Renal cortical epithelial cell (primary cell): ENCODE measurements at regions not wholly inside any gene's neighbourhood (a gene's known extent, or its start where the extent isn't known, plus 50 kb on each side); places are given as distances from the start of the nearest gene placed in this dataset.
"Not testable (repeated sequence)": the region's sequence is repeated elsewhere in the genome, so short reads cannot be mapped to it uniquely, and the experiment has no call there.

Source experiments
- DNase-seq: peaks from one replicate; pipeline ENCODE4 v3.0.0-alpha.2; 2011; ENCODE audit warnings: low read depth

DNA sequence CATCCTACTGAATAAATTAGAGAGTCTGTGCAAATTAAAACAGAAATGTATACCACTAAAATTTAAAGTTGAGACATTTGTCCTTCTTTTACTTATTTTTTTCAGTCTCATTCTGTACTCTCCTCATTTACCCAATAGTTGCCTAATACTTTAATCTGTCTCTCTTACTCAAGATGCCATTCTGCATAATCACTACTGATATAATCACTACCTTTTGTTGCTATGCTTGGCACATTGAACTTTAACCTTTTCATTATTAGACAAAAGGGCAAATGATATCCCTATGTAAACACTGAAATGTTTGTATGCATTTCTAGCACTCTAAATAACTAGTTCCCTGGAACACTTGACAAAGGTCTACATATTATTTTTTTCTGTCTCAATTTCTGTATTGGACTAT is 1108.3 kb upstream of the FLRT2 start:
- peak; percentile 36 for DNase-seq

DNA sequence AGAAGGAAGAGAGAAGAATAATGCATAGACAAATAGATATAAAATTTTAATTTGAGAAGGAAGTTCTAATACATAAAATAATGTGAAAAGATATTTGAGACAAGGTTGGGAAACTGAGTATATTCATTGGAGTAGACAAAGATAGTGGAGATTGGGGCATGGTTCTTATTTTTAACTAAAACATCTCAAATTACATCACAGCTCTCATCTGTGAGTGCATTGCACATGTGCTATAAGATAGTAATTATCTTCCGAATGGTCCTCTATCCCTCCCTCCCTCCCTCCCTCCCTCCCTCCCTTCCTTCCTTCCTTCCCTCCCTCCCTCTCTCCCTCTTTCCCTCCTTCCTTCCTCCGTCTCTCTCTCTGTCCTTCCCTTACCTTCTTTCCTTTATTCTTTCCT is 1104.0 kb upstream of the FLRT2 start:
- no peak for DNase-seq

DNA sequence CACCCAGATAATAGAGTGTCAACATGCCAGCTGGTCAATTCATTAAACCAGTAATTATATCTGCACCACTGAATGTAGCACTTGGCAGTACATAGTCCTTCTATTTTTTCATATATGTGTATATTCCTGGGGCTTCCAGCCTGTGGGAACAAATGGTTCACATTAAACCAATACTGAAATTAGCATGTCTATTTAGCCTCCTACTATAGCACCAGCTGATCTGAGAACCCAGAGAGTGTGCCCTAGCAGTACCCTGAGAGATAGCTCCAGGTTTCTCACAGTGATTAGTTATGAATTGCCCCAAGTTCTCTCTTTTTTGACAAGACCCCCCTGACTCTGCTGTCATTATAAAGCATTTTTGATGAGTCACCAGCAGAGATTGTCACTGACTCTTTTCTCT is 1097.3 kb upstream of the FLRT2 start:
- DNase-seq, result no peak

DNA sequence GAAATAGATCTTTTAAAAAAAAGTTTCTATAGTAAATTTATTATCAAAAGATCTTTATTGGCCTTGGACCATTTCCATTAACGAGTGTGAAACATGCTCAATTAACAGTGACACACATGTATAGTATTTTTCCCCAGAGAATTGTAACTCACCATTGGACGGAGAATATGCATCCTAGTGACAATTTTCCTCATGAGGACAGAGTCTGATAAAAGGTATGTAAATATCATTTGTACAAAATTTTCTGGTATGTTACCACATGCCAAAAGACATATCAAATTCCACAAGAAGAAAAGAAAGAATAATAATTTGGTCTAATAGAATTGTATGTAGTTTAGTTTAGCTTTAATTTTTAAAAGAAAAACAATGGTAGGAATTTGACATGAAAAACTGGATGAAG is 1096.0 kb upstream of the FLRT2 start:
- DNase-seq, result no peak

DNA sequence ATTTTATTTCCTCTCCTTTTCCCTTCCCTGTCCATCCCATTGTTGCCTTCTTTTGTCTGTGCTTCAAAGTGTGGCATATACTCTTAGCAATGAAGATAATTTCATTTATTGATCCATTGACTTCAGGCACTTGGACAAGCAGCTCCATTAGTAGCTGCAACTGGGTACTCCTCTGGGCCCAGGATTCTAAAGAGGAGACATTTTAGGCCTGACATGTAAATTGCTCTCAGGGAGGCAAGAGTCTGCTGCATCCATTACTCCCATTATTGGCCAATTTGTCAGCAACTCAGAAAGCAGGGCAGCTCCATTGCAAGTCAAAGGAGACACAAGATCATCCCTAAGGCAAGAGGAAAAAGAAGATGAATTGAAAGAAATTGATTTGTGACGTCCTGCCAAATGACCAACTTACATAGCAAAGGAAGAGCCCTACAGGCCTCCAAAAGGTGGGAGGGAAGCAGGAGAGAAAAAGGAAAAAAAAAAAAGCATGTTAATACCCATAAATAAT is 1094.1 kb upstream of the FLRT2 start:
- no peak for DNase-seq

DNA sequence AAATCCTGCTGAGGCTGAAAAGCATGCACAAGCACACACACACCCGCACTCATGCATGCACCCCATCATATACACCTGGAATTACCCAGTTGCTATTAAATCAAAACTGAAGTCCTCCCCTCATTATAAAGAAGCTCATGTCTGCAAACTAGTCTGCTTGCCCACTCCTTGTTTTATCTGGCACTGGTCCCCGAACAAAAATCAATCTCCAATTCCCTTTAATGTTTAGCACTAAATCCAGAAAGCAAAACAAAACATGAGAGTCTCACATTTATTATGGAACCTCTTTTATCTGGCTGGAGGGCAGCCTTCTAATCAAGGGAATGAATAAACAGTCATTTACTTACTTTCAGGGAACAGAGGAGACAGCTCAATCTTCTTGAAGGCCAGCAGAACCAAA is 1093.4 kb upstream of the FLRT2 start:
- DNase-seq, result no peak

DNA sequence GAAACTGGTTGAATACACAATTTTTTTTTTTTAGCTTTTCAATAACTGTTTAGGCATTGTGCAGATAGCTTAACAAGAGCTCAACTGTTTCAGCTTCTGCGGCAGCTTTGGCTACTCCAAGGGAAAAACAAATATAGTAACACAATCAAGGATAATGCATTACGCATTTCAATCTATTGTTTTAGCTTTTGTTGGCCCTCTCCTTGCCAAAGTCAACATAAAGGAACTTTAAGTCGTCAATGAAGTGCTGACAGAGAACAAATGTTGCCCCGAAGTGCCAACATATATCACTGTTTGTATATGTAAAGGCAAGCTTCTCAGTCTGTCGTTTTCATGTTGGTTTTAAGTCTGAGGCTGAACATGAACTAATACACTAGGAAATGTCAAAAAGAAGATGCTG is 1087.4 kb upstream of the FLRT2 start:
- DNase-seq, result no peak

DNA sequence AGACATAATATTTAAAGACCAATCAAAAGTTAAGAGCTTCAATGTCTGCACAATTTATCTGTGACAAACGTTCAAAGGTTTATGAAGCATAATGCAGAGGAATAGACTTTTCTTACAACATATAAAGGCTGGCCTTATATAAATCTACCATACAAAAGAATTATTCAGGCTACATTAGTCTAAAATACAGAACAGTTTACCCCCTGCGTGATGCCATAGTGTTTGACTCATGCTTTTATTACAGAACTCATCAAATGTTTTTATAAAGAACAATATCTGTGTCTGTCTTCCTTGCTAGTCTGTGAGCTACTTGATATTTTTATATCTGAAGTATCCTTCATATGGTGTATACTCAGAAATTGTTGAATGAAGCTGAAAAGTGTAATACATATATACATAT is 1084.5 kb upstream of the FLRT2 start:
- DNase-seq, result no peak

DNA sequence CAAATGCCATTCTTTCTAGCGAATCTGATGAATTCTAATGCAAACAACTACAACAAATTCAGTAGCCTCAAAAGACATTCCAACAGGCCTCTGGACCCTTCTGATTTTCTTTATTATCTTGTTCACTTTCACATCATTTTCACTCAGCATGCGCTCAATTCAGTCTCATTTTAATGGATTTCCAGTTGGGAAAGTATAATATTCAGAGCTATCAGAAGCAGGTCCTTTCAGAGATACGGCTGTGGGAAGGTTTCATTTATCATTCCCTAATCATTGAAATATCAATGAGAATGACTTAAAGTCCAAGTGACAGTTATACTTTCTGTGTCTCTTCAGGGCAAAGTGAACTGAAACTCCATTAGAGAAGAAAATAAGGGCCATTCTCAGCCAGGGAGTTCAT is 1083.7 kb upstream of the FLRT2 start:
- DNase-seq, result no peak

DNA sequence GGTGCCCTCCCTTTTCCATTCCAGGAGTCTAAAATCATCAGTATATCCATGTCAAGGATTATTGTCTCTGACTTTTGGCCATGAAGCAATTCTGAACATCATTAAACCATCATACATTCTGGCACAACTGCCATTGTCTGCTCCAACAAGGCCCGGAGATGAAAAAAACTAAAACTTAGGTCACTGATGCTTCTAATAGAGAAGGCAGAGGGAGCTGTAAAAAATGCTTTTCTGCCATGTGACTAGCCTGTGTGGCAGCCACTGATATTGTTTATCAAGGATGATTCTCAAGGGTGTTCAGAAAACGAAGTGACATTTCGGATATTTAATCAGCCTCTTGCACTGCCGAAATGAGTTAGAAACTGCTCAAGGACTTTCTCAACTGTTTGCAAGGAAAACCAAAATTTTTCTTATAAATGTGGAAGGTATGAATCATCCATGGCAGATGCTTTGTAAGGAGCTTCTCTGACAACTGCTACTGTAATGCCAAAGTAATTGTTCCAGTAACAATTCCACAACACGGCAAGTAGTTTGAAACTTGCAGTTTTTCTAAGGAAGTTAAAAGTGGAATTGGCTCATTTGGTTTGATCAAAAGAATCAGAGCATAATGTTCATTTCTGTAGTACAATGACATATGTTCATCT is 1076.5 kb upstream of the FLRT2 start:
- no peak for DNase-seq

DNA sequence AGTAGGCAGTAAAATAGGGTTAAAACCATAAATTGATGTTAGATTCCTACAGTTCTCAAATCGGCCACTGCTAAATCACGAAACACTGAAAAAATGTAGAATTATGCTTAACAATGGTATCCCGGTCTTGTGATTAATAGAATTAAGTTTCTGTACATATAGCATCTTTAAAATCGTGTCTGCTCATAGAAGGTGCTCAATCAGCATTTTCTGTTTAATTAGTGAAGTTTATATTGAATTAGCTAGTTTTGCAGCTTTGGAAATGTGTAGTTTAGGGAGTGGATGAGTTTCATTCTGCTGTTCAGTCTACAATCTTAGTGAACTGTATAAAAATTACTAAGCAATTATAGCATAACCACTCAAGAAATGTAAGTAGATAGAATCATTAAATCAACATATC is 1075.8 kb upstream of the FLRT2 start:
- no peak for DNase-seq

DNA sequence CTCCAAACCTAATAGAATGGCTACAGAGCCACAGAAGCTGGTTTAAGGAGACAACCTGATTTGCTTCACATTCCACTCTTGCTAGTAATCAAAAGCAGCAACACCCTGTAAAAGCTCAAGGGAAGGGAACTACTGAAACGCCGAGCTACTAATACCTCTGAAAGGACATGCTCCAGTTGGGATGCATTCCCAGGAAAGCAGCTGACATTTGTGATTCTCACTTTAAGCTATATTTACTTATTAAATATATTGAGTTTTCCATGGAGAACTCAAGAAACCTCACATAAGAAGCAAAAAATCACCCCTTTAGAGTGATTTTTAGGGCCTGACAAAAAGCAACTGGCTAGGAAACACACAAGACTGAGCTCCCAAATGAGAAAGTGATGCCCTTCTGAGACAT is 1073.0 kb upstream of the FLRT2 start:
- DNase-seq, result no peak

DNA sequence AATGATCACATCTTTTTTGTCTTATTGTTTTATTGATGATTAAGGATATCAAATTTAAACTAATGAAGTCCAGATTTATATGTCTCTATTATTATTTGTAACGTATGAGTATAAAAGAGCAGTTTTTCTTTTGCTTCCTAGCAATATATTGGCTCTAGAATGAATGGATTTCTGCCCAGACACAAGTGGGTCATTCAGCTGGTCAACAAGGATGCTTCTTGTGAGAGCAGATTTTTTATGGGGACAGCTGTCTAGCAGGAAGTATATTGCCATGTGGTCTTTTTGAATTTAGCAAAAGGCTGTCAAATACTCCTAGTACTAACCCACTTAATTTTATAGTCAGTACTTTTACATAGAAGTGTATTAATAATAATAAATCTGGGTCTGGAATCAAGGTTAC is 1071.1 kb upstream of the FLRT2 start:
- no peak for DNase-seq

DNA sequence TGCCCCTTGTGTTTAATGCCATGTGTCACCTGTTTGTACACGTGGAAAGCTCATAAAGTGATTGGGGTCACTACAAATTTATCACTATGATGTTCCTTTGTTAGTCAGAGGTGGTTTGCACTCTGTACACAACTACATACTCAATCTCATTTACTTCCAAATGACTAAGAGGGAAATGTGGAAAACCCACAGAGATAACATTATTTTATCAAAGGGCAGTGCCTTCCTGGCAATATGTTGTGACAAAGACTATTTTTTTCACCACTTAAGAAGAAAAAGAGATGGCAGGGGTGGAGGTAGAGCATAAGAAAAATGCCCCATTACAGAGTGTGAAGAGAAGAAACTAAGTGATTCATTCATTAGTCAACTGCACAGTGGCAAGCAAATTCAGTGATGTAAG is 1064.1 kb upstream of the FLRT2 start:
- DNase-seq, result peak; percentile 23

DNA sequence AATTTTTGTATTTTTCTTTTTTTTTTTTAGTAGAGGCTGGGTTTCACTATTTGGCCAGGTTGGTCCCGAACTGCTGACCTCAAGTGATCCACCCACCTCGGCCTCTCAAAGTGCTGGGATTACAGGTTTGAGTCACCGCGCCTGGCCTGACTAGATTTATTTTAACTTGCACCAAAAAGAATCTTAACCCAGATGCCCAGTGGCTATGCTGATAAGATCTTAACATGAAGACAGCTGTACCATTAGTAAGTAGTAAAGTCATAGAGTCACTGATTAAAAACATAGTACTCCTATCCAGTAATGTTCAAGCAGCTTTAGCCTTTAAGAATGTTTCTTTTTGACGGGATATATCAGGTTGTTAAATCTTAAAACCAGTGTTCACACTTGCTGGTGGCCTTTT is 1061.8 kb upstream of the FLRT2 start:
- no peak for DNase-seq

DNA sequence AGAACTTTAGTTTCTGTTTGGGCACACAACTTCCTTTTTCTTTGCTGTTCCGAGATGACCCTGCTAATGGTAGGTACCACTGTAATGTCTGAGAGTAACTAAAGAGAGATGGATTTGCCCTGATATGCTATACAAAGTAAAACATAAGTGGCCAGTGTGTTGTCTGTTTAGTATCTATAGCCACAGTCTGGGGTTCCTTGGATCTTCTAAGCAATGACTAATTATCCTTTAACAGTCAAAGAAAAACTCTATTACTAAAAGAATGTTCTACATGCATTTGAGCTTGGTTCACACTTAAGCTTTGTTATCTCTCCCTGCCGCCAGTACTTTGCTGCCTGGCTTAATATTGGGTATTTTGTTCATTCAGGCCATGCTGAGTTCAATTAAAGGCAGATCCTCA is 1051.9 kb upstream of the FLRT2 start:
- DNase-seq, result no peak

DNA sequence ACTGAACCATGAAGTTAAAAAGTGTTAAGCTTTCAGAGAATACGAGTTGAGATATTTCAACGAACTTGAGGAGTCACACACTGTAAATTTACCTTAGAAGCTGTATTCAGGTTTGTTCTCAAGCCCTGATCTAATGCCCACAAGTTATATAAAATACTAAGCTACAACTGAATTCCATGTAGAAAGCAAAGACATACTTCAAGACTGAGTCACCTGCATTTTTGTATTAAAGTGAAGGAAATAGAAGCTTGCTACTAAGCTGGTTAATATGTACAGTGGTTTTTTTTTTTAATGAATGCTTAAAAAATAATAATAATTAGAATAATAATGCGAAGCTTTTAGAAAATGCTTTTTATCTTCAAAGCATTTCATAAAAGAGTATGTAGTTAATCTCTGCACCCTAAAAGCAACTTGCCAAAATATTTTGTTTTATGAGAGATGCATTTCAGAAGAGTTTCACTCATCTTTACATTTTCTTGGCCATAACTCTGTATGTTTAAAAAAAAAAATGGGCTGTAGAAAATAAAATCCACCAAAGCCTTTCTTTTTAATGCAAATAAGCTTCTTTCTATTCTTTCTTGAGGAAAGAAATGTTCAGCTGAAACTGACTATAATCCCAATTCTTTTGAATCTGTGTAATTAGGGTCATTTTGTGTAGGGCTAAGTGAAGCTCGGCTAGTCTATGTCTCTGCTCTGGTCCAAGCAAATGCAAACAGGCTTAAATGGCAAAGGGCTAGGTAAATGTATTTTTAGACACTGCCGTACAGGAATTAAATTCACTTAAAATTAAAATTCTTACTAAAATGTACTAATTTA is 1047.5 kb upstream of the FLRT2 start:
- peak; percentile 86 for DNase-seq

DNA sequence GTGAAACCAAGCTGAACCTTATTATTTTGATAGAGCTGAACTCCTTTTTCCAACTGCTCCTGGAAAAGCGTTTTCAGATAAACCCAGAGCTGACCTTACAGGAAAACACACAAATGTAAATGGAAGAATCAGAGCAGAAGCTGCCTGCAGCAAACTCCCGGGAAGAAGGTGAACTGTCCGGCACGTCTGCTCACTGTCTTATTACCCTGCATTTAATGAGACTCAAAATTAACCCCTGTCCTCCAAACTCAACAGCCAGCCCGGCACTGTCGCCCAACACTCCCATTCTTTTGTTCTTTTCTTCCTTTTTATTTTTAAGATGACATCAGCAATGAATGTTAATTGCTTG is 1046.9 kb upstream of the FLRT2 start:
- no peak for DNase-seq

DNA sequence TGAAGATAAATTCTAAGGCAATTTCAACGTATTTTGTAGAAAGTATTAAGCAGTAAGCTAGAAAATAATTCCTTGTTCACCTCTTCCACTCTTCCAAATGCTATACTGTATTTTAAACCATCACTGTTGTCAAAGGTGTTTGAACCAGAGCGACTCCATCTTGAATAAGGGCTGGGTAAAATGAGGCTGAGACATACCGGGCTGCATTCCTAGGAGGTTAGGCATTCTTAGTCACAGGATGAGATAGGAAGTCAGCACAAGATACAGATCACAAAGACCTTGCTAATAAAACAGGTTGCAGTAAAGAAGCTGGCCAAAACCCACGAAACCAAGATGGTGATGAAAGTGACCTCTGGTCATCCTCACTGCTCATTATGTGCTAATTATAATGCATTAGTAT is 1045.7 kb upstream of the FLRT2 start:
- not testable (repeated sequence) for DNase-seq

DNA sequence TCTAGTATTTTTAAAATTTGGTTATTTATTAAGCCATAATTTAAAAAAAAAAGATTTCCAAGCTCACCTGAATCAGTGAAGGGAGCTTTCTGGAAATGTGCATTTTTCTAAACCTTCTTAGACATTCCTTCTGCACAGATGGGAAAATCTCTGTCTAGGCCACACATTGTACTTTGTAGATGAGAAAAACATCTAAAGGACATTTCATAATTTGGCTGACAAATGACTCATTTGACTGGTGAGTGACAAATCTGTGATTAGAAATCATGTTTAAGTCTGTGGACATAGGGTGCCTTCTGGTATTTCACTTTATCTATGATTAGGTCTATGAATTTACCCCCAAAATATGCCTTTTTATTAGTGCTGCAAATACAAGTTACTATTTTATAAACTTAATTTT is 1044.9 kb upstream of the FLRT2 start:
- no peak for DNase-seq

DNA sequence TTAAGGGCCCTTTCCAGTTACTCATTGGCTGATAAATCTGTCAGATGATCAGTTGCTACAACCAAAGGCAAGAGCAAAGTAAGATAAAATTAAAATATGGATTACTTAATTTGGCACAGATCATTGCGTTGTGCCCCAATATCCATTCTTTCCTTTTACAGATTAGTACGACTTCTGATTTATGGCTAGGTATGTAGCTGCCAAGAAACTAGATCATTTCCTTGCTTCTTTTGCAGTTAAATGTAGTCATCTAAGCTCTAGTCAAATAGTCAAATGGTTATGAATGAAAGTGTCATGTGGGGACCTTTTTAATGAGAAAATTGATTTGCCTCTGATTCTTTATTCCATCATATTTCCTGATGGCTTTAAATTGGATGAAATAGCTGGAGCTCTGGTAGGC is 1039.9 kb upstream of the FLRT2 start:
- no peak for DNase-seq

DNA sequence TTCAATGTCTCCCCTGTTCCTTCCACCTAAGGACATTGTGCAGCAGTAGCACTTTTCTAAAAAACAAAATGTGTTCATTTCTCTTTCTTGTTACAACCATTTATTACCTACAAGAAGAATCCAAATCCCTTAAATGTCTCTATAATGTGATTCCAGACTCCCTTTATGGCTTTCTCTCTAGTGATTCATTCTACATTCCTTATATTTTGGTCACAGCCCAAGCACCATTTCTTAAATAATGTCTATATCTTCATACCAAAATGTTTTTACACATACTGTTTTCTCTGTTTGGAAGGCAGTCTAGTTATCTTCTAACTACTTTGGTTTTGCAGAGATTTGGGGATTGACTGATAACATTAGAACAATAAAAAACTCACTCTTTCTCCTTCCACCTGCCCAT is 1037.3 kb upstream of the FLRT2 start:
- no peak for DNase-seq

DNA sequence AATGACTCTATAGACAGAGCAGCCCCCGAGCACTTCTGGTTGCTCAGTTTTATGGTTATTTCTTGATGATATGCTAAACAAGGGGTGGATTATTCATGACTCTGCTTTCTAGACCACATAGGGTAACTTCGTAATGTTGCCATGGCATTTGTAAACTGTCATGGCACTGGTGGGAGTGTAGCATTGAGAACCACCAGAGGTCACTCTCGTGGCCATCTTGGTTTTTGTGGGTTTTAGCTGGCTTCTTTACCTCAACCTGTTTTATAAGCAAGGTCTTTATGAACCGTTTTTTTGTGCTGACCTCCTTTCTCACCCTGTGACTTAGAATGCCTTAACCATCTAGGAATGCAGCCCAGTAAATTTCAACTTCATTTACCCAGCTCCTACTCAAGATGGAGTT is 1036.2 kb upstream of the FLRT2 start:
- DNase-seq, result no peak

DNA sequence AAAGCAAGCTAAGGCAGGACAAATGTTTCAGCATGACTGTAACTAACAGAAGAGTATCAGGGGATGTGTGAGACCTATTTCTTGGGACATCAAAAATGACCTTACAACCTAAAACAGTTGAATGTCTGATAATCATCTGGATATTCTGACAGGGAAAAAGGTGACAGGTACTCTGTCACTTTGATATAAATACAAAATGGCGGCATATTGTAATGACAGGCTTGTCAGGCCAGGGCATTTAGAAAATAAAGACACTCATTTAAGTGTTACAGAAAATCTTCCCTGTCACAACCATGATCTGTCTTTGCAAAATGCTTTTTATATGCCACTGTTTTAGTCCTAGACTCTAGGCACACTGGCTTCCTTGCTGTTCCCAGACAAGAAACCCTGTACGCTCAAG is 1033.3 kb upstream of the FLRT2 start:
- no peak for DNase-seq
